HG02588 (cell line): ENCODE measurements at regions not wholly inside any gene's neighbourhood (a gene's known extent, or its start where the extent isn't known, plus 50 kb on each side); places are given as distances from the start of the nearest gene placed in this dataset.

Source experiments
- ATAC-seq: cut with Tn5 transposase; IDR thresholded peaks from one replicate; pipeline ENCODE4 v1.9.1; 2021; ENCODE audit warnings: mild to moderate bottlenecking, moderate library complexity; ENCODE audit not compliant: unreplicated experiment

DNA sequence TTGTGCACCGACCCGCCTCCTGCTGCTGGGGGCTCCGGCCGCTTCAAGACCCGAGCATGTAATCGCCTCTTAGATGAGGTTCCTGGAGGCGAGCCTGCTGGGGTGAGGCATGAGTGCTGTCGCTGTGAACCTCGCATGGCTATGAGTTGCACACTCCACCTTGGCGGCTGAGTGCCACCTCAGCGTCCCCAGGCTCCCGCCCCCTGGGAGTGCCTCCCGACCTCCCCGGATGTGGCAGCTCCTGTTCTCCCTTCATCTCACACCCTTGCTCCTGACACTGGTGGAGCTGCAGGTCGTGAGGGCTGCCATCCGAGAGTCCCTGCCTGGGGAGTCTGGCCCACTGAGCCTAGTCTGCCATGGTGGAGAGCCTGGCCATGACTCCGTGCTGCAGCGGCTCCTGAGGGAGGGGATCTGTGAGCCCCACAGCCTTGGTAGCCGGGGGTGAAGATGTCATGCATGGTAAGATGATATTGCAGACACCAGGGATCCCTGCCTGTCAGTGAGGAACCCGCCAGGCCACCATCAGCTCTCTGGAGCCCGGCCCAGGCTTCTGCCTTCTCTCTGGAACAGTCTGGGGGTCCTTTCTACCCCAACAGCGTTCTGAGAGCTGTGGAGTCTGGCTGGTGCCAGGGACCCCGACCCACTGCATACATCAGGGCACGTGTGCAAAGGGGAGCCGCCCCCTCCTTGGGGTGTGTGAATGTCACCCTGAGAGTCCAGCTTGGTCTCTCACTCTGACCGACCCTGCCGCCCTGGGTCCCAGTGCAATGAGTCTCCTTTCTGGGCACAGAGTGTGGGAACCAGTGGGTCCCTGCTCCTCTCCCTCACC is 61.6 kb upstream of the HS6ST1 start:
- no peak for ATAC-seq

DNA sequence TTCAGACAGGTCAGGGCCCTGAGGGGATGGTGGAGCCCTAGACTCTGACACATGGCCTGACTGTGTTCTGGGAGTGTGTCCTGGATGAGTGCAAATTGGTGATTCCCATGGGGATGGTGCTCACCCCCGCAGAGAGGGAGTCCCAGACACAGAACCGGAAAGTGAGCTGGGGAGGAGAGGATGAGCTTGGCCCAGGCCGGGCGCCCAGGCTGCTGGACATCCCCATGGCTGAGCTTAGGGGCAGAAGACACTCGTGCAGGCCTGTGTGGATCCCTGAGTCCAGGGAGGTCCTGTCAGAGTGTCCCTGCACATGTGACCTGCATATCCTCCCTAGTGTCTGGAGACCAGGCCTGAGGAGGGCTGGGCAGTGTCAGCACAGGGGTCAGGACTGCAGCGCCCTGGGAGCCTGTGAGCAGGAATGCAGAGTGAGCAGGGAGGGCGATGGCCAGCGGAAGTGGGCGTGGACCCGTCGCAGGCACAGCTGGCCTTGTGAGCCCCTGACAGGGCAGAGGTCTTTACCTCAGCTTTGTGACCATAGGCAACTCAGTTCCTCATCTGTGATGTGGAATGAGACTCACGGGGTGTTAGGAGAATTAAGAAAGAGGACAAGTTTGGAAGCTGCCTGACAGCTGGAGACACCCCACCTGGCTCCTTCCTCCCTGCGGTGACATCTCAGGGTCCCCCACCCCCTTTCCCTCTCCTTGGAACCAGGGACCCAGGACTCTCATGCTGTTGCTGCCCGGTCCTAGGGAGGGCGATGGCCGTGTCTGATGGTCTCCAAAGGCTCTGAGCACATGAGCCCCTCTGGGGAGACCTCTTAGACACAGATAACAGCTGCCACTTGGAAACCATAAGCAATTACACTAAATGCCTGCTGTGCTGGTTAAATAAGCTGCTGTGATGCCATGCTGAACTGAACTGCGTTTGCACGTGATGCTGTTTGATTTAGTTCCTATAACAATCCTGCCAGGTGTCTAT is 62.6 kb upstream of the HS6ST1 start:
- ATAC-seq, result no peak

DNA sequence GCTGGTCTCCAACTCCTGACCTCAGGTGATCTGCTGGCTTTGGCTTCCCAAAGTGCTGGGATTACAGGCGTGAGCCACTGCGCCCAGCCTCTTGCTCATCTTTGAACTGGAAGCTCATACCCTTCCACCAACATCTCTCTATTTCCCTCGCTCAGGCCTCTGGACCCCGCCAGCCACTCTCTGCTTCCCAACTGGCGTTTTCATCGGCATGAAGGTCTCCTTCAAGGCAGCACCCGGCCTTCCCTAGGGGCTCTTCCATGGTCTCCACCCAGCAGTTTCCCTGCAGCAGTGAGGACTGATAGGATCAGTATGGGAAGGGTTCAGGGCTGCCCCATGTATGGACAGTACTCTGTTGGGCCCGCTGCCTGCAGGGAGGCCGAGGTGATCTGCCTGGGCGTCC is 65.8 kb upstream of the HS6ST1 start:
- no peak for ATAC-seq

GRCh38 chr2:128384956-128385355 is 66.3 kb upstream of the HS6ST1 start:
- no peak for ATAC-seq

DNA sequence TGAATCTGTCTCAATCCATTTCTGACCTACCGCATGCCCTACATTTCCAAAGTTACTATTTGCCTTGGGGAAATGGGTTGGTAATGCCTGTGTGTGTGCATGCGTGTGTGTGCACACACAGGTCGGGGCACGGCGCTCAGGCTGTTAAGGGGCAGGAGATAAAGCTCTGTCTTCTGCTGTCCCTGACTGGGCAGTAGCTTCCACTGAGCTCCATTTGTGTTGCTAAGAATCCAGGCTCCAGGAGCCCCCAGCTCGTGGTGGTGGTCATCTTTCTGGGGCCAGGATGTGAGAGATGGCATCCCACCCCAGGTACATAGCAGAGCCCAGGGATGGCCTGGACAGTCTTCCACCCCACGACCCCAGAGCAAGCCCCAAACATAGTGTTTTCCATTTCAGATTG is 66.7 kb upstream of the HS6ST1 start:
- ATAC-seq, result no peak

DNA sequence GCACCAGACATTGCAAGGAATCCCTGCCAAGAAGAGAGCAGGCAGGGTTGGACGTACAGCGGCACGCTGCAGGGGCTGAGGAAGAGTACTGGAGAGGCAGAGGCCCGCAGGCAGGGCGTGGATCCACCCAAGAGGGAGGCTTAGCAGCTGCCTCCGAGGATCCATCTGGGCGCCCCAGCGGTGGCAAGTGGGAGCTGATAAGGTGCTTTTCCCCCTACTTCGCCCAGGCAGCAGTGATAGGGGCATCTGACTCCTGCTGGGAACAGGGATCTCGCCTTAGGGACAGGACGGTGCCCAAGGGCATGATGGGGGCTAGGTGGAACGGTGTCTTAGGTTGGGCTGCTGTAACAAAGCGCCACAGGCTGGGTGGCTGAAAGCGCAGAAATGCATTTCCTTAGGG is 67.4 kb upstream of the HS6ST1 start:
- ATAC-seq, result no peak

DNA sequence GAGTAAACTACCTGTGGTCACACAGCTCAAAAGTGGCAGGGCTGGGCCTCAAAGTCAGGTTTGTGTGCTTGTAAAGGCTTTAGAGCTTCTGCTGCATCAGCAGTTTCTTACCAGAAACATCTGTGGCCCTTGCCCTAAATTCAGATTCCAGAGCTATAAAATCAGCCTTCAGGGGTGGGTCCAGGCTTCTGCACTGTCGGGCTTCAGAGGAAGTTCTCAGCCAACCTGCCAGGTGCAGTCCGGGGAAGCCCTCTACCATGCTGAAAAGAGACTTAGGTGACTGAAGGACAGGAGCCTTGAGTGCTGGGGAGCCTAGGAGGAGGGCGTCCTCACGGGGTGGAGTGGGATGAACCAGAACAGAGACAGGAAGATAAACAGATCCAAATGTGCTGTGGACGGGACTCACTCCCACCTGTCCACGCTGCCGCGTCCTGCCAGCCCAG is 69.9 kb upstream of the HS6ST1 start:
- ATAC-seq, result no peak

DNA sequence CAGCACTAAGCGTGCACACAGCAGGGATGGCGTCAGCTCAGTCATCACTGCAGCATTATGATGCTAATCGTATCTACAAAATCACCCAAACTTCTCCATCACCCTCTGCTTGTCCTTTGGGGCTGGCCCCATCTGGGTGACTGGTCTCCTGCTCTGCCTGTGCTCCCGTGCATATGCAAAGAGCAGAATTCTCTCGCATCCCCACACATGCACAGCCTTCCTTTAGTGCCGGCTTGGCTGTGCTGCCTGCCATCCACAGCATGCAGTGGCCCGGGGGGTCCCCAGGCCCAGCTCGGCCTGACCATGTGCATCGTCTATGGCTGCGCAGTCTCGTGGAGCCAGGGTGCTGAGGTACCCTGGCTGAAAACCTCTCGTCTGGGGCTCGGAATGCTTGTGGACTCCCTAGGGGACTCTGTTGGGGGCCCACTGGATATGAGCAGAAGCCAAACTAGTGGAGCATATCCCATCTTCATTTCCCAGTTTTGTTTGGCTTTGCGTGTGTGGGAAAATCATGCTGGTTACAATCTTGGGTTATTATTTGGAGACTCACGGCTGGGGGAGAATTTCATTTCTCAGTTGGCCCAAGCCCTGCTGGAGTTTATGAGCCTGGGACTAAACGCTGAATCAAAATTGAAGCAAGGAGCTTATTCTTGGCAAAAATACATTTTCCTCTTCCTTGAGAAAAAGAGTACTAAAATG is 70.9 kb upstream of the HS6ST1 start:
- ATAC-seq, result no peak

DNA sequence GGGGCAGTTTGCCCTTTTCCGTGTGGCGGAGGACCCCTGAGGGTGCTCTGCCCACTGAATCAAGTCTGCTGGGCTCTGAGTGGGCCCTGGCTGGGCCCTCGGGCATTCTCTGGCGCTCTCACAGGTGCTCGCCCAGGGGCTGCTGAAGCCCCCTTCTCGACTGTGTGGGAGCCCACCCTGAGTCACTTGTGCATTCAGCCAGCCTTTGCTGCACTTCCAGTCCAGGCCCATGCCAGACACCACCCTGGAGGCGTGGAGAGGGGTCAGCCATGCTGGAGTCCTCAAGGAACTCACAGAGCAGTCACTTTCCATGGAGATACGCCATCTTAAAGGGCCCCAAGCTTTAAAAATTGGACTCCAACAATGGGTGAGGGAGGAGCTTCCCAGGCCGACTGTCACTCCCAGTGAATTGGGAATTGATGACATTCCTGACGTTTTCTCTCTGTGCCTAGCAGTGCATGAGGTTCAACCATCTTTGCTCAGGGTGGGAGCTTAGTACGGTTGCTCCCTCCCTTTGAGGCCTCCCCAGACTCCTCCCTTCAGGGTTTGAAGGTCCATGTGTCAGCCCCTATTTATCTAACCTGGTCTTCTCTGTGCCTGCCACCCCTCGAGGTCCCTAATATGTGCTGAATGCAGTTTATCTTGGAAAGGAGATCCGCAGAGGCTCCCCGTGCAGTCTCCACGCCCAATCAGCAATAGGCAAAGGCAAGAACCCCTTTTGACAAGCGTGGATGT is 71.8 kb upstream of the HS6ST1 start:
- ATAC-seq, result no peak

GRCh38 chr2:128390991-128391630 is 72.4 kb upstream of the HS6ST1 start:
- ATAC-seq, result no peak

DNA sequence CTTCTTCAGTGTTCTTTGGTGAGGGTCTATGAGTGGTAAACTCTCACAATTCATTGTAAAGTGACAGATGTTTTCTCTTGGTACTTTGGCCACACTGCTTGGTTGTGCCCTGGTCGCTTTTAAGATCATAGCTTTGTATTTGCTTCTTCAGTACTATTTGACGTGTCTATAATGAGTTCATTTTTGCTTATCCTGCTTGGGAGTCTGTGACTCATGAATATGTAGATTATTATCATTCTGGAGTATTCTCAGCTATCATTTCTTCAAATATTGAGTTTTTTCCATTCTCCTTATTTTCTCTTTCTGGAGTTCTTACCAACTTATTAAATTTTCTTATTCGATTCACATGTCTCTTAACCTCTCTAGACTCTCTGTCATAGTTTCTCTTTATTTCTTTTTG is 73.0 kb upstream of the HS6ST1 start:
- no peak for ATAC-seq

- ATAC-seq, result no peak
Observed at GRCh38 chr2:128392207-128392606, 73.5 kb upstream of the HS6ST1 start.

DNA sequence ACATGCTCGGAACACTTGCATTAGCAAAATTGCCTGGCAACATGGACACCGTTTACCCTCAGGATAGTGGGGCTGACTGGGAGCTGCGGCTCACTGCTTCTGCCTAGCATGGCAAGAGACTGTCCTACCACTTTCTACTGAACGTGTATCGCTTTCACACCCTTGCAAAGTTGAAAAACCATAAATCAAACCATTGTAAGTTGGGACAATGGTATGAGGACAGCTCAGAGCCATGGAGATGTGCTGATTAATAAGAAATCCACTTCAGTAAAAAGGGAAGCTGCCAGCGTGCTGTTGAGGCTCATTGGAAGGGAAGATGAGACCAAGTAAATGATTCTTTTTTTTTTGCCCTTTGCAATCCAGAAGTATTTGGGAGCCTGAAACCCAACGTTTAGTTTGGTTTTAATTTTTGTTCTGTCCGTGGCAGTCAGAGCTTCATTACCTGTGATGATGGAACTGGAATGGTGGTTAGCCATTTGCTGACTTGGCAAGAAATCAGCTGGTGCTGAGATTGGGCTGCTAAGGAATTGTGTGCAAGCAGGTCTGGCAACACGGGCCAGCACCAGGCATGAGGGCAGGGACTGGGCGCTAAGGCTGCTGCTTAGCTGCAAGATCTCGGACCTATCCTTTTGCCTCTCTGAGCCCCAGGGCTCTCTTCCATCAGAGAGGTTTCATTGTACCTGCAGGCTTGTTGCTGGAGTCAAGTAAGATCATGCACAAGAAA is 75.5 kb upstream of the HS6ST1 start:
- ATAC-seq, result no peak

DNA sequence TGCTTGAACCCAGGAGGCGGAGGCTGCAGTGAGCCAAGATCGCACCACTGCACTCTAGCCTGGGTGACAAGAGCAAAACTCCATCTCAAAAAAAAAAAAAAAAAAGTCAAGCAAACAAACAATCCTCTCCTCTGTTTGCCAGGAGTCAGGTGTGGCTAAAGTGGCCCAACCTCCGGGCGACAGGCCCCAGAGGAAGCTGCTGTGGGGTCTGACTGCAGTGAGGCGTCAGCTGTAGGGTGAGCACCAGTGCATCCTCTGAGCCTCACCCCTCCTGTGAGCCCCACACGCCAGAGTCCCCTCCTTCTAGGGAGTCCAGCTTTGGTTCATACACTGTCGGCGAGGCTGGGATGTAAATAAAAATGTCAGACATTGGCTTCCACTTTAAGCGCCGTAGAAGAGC is 76.5 kb upstream of the HS6ST1 start:
- ATAC-seq, result no peak

GRCh38 chr2:128395640-128396499 is 77.2 kb upstream of the HS6ST1 start:
- ATAC-seq, result no peak

GRCh38 chr2:128396500-128396891 is 77.8 kb upstream of the HS6ST1 start:
- ATAC-seq, result no peak

DNA sequence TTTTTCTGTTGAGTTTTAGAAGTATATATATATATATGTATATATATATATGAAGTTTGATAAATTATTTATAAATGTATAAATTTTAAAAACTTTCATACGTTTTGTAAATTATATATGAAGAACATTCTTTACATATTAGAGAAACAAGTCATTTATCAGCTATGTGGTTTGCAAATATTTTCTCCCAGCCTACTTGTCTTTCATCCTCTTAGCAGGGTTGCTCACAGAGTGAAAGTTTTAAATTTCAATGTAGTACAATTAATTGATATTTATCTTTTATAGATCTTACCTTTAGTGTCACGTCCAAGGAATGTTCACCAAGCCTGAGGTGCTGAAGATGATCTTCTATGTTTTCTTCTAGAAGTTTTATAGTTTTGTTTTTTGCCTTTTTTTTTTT is 78.3 kb upstream of the HS6ST1 start:
- no peak for ATAC-seq

GRCh38 chr2:128399256-128399655 is 80.6 kb upstream of the HS6ST1 start:
- ATAC-seq, result no peak
